DMS 273 (cell line): ENCODE measurements at regions not wholly inside any gene's neighbourhood (a gene's known extent, or its start where the extent isn't known, plus 50 kb on each side); places are given as distances from the start of the nearest gene placed in this dataset.

Source experiments
- DNase-seq: peaks from one replicate; lab custom pipeline; 2025; ENCODE audit not compliant: unreplicated experiment; lab: John Stamatoyannopoulos, UW

DNA sequence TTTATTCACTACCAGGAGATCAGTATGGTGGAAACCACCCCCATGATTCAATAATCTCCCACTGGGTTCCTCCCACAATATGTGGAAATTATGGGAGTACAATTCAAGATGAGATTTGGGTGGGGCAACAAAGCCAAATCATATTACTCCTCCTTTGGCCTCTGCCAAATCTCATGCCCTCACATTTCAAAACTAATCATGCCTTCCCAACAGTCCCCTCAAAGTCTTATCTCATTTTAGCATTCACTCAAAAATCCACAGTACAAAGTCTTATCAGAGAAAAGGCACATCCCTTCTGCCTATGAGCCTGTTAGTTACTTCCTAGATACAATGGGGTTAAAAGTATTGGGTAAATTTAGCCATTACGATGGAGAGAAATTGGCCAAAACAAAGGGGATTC is 989.5 kb upstream of the CNTNAP5 start:
- no peak for DNase-seq

GRCh38 chr2:123036300-123036699 is 988.8 kb upstream of the CNTNAP5 start:
- no peak for DNase-seq

DNA sequence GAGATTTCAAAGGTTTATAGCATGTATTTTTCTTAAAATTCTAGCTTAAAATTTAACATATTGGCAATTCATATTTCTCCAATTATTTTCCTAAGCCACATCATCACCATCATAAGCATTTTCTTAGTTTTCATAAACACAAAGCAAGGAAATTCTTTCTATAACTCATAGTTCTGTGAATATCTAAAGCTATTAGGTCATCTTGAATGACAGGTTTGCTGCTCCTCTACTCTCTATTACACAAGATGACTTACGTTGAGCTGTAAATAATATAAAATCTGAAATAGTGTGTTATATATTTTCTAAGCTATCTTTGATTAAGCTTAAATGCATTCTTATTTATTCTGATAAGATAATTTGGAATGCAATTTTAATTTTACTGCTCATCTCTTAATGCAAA is 984.6 kb upstream of the CNTNAP5 start:
- no peak for DNase-seq

- no peak for DNase-seq
These were observed 981.6 kb upstream of the CNTNAP5 start for GRCh38 chr2:123043458-123043857.

DNA sequence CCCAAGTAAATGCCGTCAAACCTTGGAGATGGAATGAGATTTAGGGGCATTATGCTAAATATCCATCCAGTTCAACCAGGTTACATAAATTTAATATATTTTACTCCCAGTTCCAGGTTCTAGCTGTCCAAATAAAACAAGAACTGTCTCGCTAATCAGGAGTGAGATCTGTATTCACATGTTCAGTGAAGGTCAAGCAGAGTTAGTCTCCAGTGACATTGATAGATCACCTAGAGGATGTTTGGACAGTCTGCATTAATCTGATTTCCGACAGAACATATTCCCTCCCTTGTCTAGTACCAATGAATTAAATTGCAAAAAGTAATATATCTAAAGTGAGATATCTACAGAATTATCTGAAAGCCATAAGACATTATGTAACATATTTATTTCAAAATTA is 979.4 kb upstream of the CNTNAP5 start:
- no peak for DNase-seq

DNA sequence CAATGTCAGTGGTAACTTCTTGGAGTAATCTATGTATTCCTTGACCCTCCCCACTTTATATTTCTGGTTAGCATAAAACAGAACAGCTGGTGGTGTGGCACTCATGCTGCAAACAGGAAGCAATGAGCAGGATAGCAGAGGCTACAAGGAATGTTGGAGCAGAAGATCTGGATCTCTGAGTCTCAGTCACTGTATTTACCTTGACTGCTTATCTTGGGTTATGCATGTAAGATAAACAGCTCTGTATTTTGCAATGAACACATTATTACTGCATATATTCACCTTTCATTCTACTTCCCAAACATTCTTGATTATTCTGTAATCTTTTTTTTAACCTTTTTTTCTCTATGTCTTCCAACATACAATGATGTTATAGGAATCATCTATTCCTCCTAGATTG is 977.9 kb upstream of the CNTNAP5 start:
- no peak for DNase-seq

DNA sequence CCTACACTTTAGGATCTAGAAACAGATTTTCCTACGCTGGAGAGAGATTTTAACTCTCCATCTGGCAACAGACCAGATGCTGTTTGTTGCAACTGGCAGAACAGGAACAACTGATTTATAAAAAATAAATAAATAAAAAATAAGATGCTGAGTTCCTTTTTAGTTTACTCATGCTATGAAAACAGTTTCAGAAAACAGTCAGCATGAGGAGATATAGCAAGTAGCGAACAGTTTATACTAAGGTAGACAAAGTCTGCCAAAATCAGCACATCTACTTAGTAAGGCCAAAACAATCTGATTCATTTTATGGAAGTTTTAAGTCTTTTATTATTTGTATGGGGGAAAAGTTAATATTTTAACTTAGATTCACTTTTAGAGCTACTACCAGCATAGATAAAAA is 974.0 kb upstream of the CNTNAP5 start:
- no peak for DNase-seq

DNA sequence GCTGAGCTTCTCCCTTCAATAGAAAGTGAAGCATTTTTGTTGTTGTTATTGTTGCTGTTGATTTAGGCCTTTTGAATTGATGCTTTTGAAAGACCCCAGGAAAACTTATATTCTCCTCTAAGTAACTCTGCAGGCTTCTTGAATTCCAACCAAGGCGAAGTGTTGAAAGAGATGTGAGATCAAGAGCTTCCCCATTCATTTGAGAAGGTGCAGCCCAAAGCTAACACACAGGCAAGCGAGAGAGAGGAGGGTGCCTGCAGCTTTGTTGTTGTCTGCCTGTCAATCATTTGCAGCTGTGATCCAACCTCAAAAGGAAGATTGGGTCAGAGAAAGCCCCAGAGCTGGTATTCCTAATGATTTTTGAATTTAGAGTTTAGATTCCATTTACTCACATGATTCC is 963.6 kb upstream of the CNTNAP5 start:
- no peak for DNase-seq

DNA sequence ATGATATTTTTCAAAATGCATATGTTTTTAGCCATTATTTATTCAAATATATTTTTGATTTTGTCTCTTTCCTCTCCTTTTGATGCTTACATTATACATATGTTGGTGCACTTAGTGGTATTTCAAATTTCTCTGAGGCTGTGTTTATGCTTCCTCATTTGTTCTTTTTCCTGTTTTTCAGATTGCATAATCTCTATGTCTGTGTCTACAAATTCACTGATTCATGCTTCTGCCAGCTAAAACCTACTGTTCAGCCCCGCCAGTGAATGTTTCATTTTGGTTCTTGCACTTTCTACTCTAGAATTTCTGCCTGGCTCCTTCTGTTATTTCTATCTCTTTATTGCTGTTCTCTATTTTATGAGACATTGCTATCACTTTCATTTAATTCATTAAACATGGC is 951.7 kb upstream of the CNTNAP5 start:
- no peak for DNase-seq

GRCh38 chr2:123073956-123074355 is 951.1 kb upstream of the CNTNAP5 start:
- no peak for DNase-seq

DNA sequence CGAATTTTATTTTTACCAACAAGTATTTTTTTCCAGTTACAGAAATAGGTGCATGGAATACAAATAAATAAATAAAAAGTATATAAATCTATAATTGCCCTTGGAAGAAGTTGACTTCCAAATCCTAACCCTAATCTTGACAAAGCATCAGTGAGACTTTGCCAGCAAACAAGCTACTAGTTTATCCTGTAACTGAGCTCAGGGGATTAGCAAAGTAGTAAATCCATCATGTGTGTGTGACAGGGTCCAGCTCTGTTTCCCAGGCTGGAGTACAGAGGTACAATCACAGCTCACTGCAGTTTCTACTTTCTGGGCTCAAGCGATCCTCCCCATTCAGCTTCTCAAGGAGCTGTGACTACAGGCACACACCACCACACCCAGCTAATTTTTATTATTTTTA is 948.0 kb upstream of the CNTNAP5 start:
- no peak for DNase-seq

DNA sequence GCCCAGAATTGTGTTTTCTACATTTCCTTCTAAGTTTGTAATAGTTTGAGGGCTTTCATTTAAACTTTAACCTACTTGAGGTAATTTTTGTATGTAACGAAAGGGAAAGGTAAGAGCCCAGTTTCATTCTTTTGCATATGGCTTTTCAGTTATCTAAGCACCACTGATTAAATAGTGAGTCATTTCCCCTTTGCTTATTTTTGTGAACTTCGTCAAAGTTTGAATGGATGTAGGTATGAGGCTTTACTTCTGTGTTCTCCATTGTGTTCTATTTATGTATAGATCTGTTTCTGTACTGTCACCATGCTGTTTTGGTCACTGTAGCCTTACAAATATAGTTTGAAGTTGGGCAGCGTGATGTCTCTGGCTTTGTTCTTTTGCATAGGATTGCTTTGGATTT is 944.8 kb upstream of the CNTNAP5 start:
- DNase-seq: no peak

DNA sequence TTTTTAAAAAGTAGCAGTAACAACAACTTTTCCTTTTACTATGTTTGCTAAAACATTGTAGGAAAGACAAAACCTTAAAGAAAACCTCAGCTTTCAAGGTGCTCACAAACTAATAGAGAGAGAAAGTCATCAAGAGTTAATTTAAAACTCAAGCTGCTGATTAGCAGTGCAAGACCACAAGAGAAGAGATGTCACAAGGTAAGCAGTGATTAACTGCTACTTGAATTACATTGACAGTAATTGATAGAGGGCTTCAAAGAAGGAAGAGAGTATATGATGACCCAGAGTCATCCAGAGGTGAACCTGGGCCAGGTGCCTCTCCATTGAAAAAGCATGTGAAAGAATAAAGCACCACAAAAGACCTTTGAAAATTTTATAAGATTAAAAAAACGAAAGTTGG is 939.6 kb upstream of the CNTNAP5 start:
- no peak for DNase-seq

- no peak for DNase-seq
These were observed 938.3 kb upstream of the CNTNAP5 start for GRCh38 chr2:123086613-123087385.

GRCh38 chr2:123091471-123091870 is 933.6 kb upstream of the CNTNAP5 start:
- DNase-seq: no peak

GRCh38 chr2:123093199-123093598 is 931.9 kb upstream of the CNTNAP5 start:
- DNase-seq: no peak

- DNase-seq: no peak
These were observed 929.8 kb upstream of the CNTNAP5 start for GRCh38 chr2:123095219-123095835.

- DNase-seq: no peak
These were observed 926.5 kb upstream of the CNTNAP5 start for GRCh38 chr2:123098619-123099018.

DNA sequence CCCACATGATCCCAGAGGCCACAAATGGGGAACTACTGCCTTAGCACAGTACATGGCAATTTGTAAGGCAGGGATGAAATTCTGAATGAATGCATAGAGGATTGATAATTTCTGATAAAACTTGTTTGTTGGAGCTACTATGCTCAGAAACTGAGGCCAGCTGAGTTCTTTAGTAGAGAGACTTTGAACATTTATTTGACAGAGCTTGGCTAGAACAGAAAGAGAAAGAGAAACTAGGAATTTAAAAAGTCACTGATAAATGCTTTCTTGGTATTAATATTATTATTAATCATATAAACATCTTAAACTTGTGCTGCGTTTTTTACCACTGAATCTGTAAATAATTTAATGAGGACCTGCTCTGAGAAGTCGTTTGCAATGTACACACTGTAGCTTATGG is 923.7 kb upstream of the CNTNAP5 start:
- no peak for DNase-seq

- no peak for DNase-seq
These were observed 921.2 kb upstream of the CNTNAP5 start for GRCh38 chr2:123103902-123104301.

GRCh38 chr2:123116595-123116994 is 908.5 kb upstream of the CNTNAP5 start:
- DNase-seq: no peak

DNA sequence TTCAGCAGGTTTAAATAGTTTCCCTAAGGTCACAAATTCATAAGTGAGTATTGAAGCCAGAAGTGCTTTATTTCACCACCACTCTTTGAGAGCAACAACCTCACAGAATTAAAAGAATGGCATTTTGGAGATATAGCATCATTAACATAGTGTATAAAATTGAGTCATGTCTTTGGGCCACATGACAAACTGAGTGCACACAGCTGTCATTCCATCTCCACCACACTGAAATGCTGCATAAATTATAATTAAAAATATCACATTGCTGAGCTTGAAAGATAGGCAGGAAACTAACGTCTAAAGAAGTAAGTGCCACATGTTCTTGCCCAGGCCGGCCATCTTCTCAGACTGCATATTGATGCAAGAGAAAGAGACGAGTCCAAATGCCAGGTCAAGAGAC is 897.9 kb upstream of the CNTNAP5 start:
- DNase-seq: no peak

- no peak for DNase-seq
These were observed 896.1 kb upstream of the CNTNAP5 start for GRCh38 chr2:123128951-123129350.
